Neural cell (in vitro differentiated cells): ENCODE measurements at regions not wholly inside any gene's neighbourhood (a gene's known extent, or its start where the extent isn't known, plus 50 kb on each side); places are given as distances from the start of the nearest gene placed in this dataset.

ENCODE experiments used
- H2AFZ ChIP-seq: fragments of 200-600, 300-800 bp; sonication (generic), shearing (Covaris generic); 2 replicates; pipeline ENCODE4 v1.6.0; 2014; ENCODE audit warnings: low read depth, mild to moderate bottlenecking, antibody characterized with exemption, low read length, moderate library complexity
- H3F3A ChIP-seq: fragments of 200-600 bp; shearing (Covaris generic); 2 replicates; pipeline ENCODE4 v1.6.1; 2016; ENCODE audit warnings: mild to moderate bottlenecking, moderate library complexity, mixed read lengths, antibody characterized with exemption, low read length; ENCODE audit not compliant: insufficient read depth, poor library complexity, severe bottlenecking
- H3K27ac ChIP-seq: fragments of 200-600, 300-800 bp; sonication (generic), shearing (Covaris generic); 2 replicates; pipeline ENCODE4 v1.5.1; 2014; ENCODE audit warnings: mild to moderate bottlenecking, low read length, moderate library complexity
- H3K27me3 ChIP-seq: fragments of 300-800, 200-600 bp; sonication (generic), shearing (Covaris generic); 2 replicates; pipeline ENCODE4 v1.6.0; 2014; ENCODE audit warnings: mild to moderate bottlenecking, low read depth, low read length, moderate library complexity; ENCODE audit not compliant: insufficient read depth
- H3K36me3 ChIP-seq: fragments of 300-800, 200-600 bp; sonication (generic), shearing (Covaris generic); 2 replicates; pipeline ENCODE4 v1.5.1; 2014; ENCODE audit warnings: mild to moderate bottlenecking, antibody characterized with exemption, low read length, moderate library complexity; ENCODE audit not compliant: insufficient read depth
- H3K4me2 ChIP-seq: fragments of 300-800, 200-600 bp; sonication (generic), shearing (Covaris generic); 2 replicates; pipeline ENCODE4 v1.6.0; 2014; ENCODE audit warnings: mild to moderate bottlenecking, low read length
- H3K4me3 ChIP-seq: fragments of 300-800, 200-600 bp; sonication (generic), shearing (Covaris generic); 2 replicates; pipeline ENCODE4 v1.5.1; 2014; ENCODE audit warnings: mild to moderate bottlenecking, low read length, moderate library complexity
- H3K79me2 ChIP-seq: fragments of 200-600 bp; shearing (Covaris generic); replicated peaks from 2 replicates; pipeline ENCODE4 v1.6.0; 2014; ENCODE audit warnings: mild to moderate bottlenecking, low read length, moderate library complexity; ENCODE audit not compliant: insufficient read depth
- H3K9ac ChIP-seq: fragments of 300-800, 200-600 bp; sonication (generic), shearing (Covaris generic); 2 replicates; pipeline ENCODE4 v1.6.1; 2016; ENCODE audit warnings: mild to moderate bottlenecking, low read length, mixed read lengths
- H3K9me2 ChIP-seq: fragments of 200-600 bp; shearing (Covaris generic); 2 replicates; pipeline ENCODE4 v1.6.1; 2016; ENCODE audit warnings: mild to moderate bottlenecking, low read length, mixed read lengths; ENCODE audit not compliant: insufficient read depth
- H3K9me3 ChIP-seq: fragments of 200-600, 300-800 bp; sonication (generic), shearing (Covaris generic); 2 replicates; pipeline ENCODE4 v1.6.1; 2016; ENCODE audit warnings: mild to moderate bottlenecking, mixed run types, low read length, moderate library complexity, mixed read lengths
- H4K20me1 ChIP-seq: fragments of 200-600 bp; shearing (Covaris generic); 2 replicates; pipeline ENCODE4 v1.6.1; 2016; ENCODE audit warnings: mild to moderate bottlenecking, mixed run types; ENCODE audit not compliant: insufficient read depth
- CTCF ChIP-seq: fragments of 450-650 bp; IDR thresholded peaks from 2 replicates; pipeline ENCODE4 v1.5.1; 2014; ENCODE audit warnings: antibody characterized with exemption, mild to moderate bottlenecking, moderate library complexity; ENCODE audit not compliant: poor library complexity, severe bottlenecking
- EP300 ChIP-seq: fragments of 450-650 bp; conservative IDR thresholded peaks from 2 replicates; pipeline ENCODE4 v1.6.1; 2014; ENCODE audit warnings: antibody characterized with exemption, mild to moderate bottlenecking, moderate library complexity; ENCODE audit not compliant: poor library complexity, severe bottlenecking
- EZH2 ChIP-seq: fragments of 200-600, 300-800 bp; shearing (Covaris generic), sonication (generic); IDR thresholded peaks from 2 replicates; pipeline ENCODE4 v1.6.1; 2014; ENCODE audit warnings: antibody characterized with exemption, low read length, borderline replicate concordance, mild to moderate bottlenecking; ENCODE audit not compliant: insufficient read depth, poor library complexity, severe bottlenecking
- MXI1 ChIP-seq: fragments of 450-650 bp; conservative IDR thresholded peaks from 2 replicates; pipeline ENCODE4 v1.6.1; 2014; ENCODE audit warnings: antibody characterized with exemption, mild to moderate bottlenecking; ENCODE audit not compliant: poor library complexity, severe bottlenecking
- POLR2AphosphoS5 ChIP-seq: IDR thresholded peaks from 2 replicates; pipeline ENCODE4 v1.6.1; 2012
- RAD21 ChIP-seq: fragments of 450-650 bp; conservative IDR thresholded peaks from 2 replicates; pipeline ENCODE4 v1.6.1; 2014; ENCODE audit warnings: antibody characterized with exemption, mild to moderate bottlenecking, moderate library complexity
- REST ChIP-seq: IDR thresholded peaks from 2 replicates; pipeline ENCODE4 v1.6.1; 2012; ENCODE audit warnings: borderline replicate concordance
- SMC3 ChIP-seq: fragments of 450-650 bp; conservative IDR thresholded peaks from 2 replicates; pipeline ENCODE4 v1.6.1; 2014; ENCODE audit warnings: antibody characterized with exemption, mild to moderate bottlenecking, moderate library complexity; ENCODE audit not compliant: poor library complexity
- TAF1 ChIP-seq: IDR thresholded peaks from 2 replicates; pipeline ENCODE4 v1.6.1; 2012; ENCODE audit warnings: low read depth

GRCh38 chr21:27535188-27535587 lies 568.3 kb upstream of the ADAMTS5 start:
- no peaks in the 10 kb centered on the region for H3K27me3 ChIP-seq
- H3K36me3 ChIP-seq = no peaks in the 10 kb centered on the region
- H2AFZ ChIP-seq = no peak overlapping the region
- H4K20me1 ChIP-seq = no peaks in the 10 kb centered on the region
- H3K9me3 ChIP-seq = no peaks in the 10 kb centered on the region
- no peak overlapping the region for H3K27ac ChIP-seq
- H3K4me2 ChIP-seq = no peak overlapping the region
- no peaks in the 10 kb centered on the region for H3K9me2 ChIP-seq
- H3K9ac ChIP-seq = no peak overlapping the region
- H3K79me2 ChIP-seq = no peaks in the 10 kb centered on the region
- no peaks in the 10 kb centered on the region for H3F3A ChIP-seq
- H3K4me3 ChIP-seq = no peak overlapping the region
- TF ChIP-seq POLR2AphosphoS5 (no peak), CTCF (no peak), SMC3 (no peak), TAF1 (no peak), MXI1 (no peak), EP300 (no peak), RAD21 (no peak), REST (no peak), EZH2 (no peak)

- Histone ChIP-seq H3K4me3 (no peak overlapping the region), H3K4me2 (no peak overlapping the region), H3K9ac (no peak overlapping the region), H3K36me3 (no peaks in the 10 kb centered on the region), H2AFZ (no peak overlapping the region), H3F3A (no peaks in the 10 kb centered on the region), H3K9me2 (no peaks in the 10 kb centered on the region), H4K20me1 (no peaks in the 10 kb centered on the region), H3K79me2 (no peaks in the 10 kb centered on the region), H3K27me3 (no peaks in the 10 kb centered on the region), H3K9me3 (no peaks in the 10 kb centered on the region), H3K27ac (no peak overlapping the region)
- TF ChIP-seq EP300 (no peak), EZH2 (no peak), CTCF (no peak), POLR2AphosphoS5 (no peak), MXI1 (no peak), REST (no peak), RAD21 (no peak), TAF1 (no peak), SMC3 (no peak)
These were observed 567.3 kb upstream of the ADAMTS5 start for GRCh38 chr21:27534206-27534605.
